ENCODE measurements at regions not wholly inside any gene's neighbourhood (a gene's known extent, or its start where the extent isn't known, plus 50 kb on each side); places are given as distances from the start of the nearest gene placed in this dataset.

- Histone ChIP-seq H3K4me3 (ENCODE audit: low read length) (no peak overlapping the region), H3K36me3 (ENCODE audit: control insufficient read depth, insufficient read depth, low read length) (no peaks in the 10 kb centered on the region), H3K9me3 (ENCODE audit: control insufficient read depth, low read depth, low read length) (no peaks in the 10 kb centered on the region), H3K4me1 (ENCODE audit: control insufficient read depth, insufficient read depth, low read length) (no peaks in the 10 kb centered on the region), H3K27me3 (ENCODE audit: control insufficient read depth, insufficient read depth, low read length) (no peaks in the 10 kb centered on the region), H3K27ac (ENCODE audit: low read length) (no peak overlapping the region)
- no CpG with 5 or more reads among the region's 2 CpGs for WGBS (ENCODE audit: insufficient coverage, low lambda C conversion rate)
- DNase-seq, result no peak
Measured at GRCh38 chr6:21507811-21508210, 85.7 kb upstream of the SOX4 start.

- Histone ChIP-seq H3K4me1 (ENCODE audit: control insufficient read depth, insufficient read depth, low read length) (no peaks in the 10 kb centered on the region), H3K27me3 (ENCODE audit: control insufficient read depth, insufficient read depth, low read length) (no peaks in the 10 kb centered on the region), H3K9me3 (ENCODE audit: control insufficient read depth, low read depth, low read length) (no peaks in the 10 kb centered on the region), H3K4me3 (ENCODE audit: low read length) (no peak overlapping the region), H3K27ac (ENCODE audit: low read length) (no peak overlapping the region), H3K36me3 (ENCODE audit: control insufficient read depth, insufficient read depth, low read length) (no peaks in the 10 kb centered on the region)
- DNase-seq, result no peak
- WGBS (ENCODE audit: insufficient coverage, low lambda C conversion rate), result 60% methylated on average over 1 of the region's 4 CpGs
Measured at GRCh38 chr6:21508753-21509152, 84.8 kb upstream of the SOX4 start.

GRCh38 chr6:21511891-21512550 lies 81.5 kb upstream of the SOX4 start:
- Histone ChIP-seq H3K4me3 (ENCODE audit: low read length) (no peak overlapping the region), H3K27ac (ENCODE audit: low read length) (no peak overlapping the region), H3K27me3 (ENCODE audit: control insufficient read depth, insufficient read depth, low read length) (no peaks in the 10 kb centered on the region), H3K4me1 (ENCODE audit: control insufficient read depth, insufficient read depth, low read length) (no peaks in the 10 kb centered on the region), H3K9me3 (ENCODE audit: control insufficient read depth, low read depth, low read length) (no peaks in the 10 kb centered on the region), H3K36me3 (ENCODE audit: control insufficient read depth, insufficient read depth, low read length) (no peaks in the 10 kb centered on the region)
- WGBS (ENCODE audit: insufficient coverage, low lambda C conversion rate), result 100% methylated on average over 2 of the region's 6 CpGs
- DNase-seq, result no peak

- Histone ChIP-seq H3K4me1 (ENCODE audit: control insufficient read depth, insufficient read depth, low read length) (no peaks in the 10 kb centered on the region), H3K36me3 (ENCODE audit: control insufficient read depth, insufficient read depth, low read length) (no peaks in the 10 kb centered on the region), H3K9me3 (ENCODE audit: control insufficient read depth, low read depth, low read length) (no peaks in the 10 kb centered on the region)
Measured at GRCh38 chr6:21514288-21514687, 79.3 kb upstream of the SOX4 start.

GRCh38 chr6:21518317-21518716 lies 75.2 kb upstream of the SOX4 start:
- DNase-seq, result no peak
- Histone ChIP-seq H3K4me1 (ENCODE audit: control insufficient read depth, insufficient read depth, low read length) (no peaks in the 10 kb centered on the region), H3K36me3 (ENCODE audit: control insufficient read depth, insufficient read depth, low read length) (no peaks in the 10 kb centered on the region), H3K4me3 (ENCODE audit: low read length) (no peak overlapping the region), H3K27me3 (ENCODE audit: control insufficient read depth, insufficient read depth, low read length) (no peaks in the 10 kb centered on the region), H3K9me3 (ENCODE audit: control insufficient read depth, low read depth, low read length) (no peaks in the 10 kb centered on the region), H3K27ac (ENCODE audit: low read length) (no peak overlapping the region)
- WGBS (ENCODE audit: insufficient coverage, low lambda C conversion rate), result 67% methylated on average over 1 of the region's 4 CpGs

More at GRCh38 chr6:21514288-21514687, 79.3 kb upstream of the SOX4 start:
- no CpG with 5 or more reads among the region's 4 CpGs for WGBS (ENCODE audit: insufficient coverage, low lambda C conversion rate)
- Histone ChIP-seq H3K27me3 (ENCODE audit: control insufficient read depth, insufficient read depth, low read length) (no peaks in the 10 kb centered on the region), H3K4me3 (ENCODE audit: low read length) (no peak overlapping the region), H3K27ac (ENCODE audit: low read length) (no peak overlapping the region)
- no peak for DNase-seq

- Histone ChIP-seq H3K36me3 (ENCODE audit: control insufficient read depth, insufficient read depth, low read length) (no peaks in the 10 kb centered on the region), H3K4me3 (ENCODE audit: low read length) (no peak overlapping the region), H3K9me3 (ENCODE audit: control insufficient read depth, low read depth, low read length) (no peaks in the 10 kb centered on the region), H3K27ac (ENCODE audit: low read length) (no peak overlapping the region), H3K27me3 (ENCODE audit: control insufficient read depth, insufficient read depth, low read length) (no peaks in the 10 kb centered on the region), H3K4me1 (ENCODE audit: control insufficient read depth, insufficient read depth, low read length) (no peaks in the 10 kb centered on the region)
- no peak for DNase-seq
- WGBS (ENCODE audit: insufficient coverage, low lambda C conversion rate), result no CpG with 5 or more reads among the region's 1 CpG
Measured at GRCh38 chr6:21519642-21520041, 73.9 kb upstream of the SOX4 start.

- H3K36me3 ChIP-seq (ENCODE audit: control insufficient read depth, insufficient read depth, low read length), result no peaks in the 10 kb centered on the region
- H3K27ac ChIP-seq (ENCODE audit: low read length), result no peak overlapping the region
- 63% methylated on average over 2 of the region's 4 CpGs for WGBS (ENCODE audit: insufficient coverage, low lambda C conversion rate)
- H3K9me3 ChIP-seq (ENCODE audit: control insufficient read depth, low read depth, low read length), result no peaks in the 10 kb centered on the region
- H3K4me3 ChIP-seq (ENCODE audit: low read length), result no peak overlapping the region
- DNase-seq, result no peak
- no peaks in the 10 kb centered on the region for H3K4me1 ChIP-seq (ENCODE audit: control insufficient read depth, insufficient read depth, low read length)
- no peaks in the 10 kb centered on the region for H3K27me3 ChIP-seq (ENCODE audit: control insufficient read depth, insufficient read depth, low read length)
Measured at GRCh38 chr6:21521276-21521675, 72.3 kb upstream of the SOX4 start.

- DNase-seq, result no peak
- no peak overlapping the region for H3K27ac ChIP-seq (ENCODE audit: low read length)
- 97% methylated on average over 5 of the region's 14 CpGs for WGBS (ENCODE audit: insufficient coverage, low lambda C conversion rate)
Measured at GRCh38 chr6:21522143-21522747, 71.3 kb upstream of the SOX4 start.

GRCh38 chr6:21522797-21523456 lies 70.6 kb upstream of the SOX4 start:
- no peak overlapping the region for H3K4me3 ChIP-seq (ENCODE audit: low read length)
- no peak overlapping the region for H3K27ac ChIP-seq (ENCODE audit: low read length)
- no peaks in the 10 kb centered on the region for H3K4me1 ChIP-seq (ENCODE audit: control insufficient read depth, insufficient read depth, low read length)
- no CpG with 5 or more reads among the region's 21 CpGs for WGBS (ENCODE audit: insufficient coverage, low lambda C conversion rate)
- DNase-seq, result no peak
- no peaks in the 10 kb centered on the region for H3K9me3 ChIP-seq (ENCODE audit: control insufficient read depth, low read depth, low read length)
- H3K27me3 ChIP-seq (ENCODE audit: control insufficient read depth, insufficient read depth, low read length), result no peaks in the 10 kb centered on the region
- H3K36me3 ChIP-seq (ENCODE audit: control insufficient read depth, insufficient read depth, low read length), result no peaks in the 10 kb centered on the region

More at GRCh38 chr6:21522143-21522747, 71.3 kb upstream of the SOX4 start:
- Histone ChIP-seq H3K9me3 (ENCODE audit: control insufficient read depth, low read depth, low read length) (no peaks in the 10 kb centered on the region), H3K4me3 (ENCODE audit: low read length) (no peak overlapping the region), H3K36me3 (ENCODE audit: control insufficient read depth, insufficient read depth, low read length) (no peaks in the 10 kb centered on the region), H3K27me3 (ENCODE audit: control insufficient read depth, insufficient read depth, low read length) (no peaks in the 10 kb centered on the region), H3K4me1 (ENCODE audit: control insufficient read depth, insufficient read depth, low read length) (no peaks in the 10 kb centered on the region)

GRCh38 chr6:21523652-21524051 lies 69.9 kb upstream of the SOX4 start:
- Histone ChIP-seq H3K9me3 (ENCODE audit: control insufficient read depth, low read depth, low read length) (no peaks in the 10 kb centered on the region), H3K27ac (ENCODE audit: low read length) (no peak overlapping the region), H3K27me3 (ENCODE audit: control insufficient read depth, insufficient read depth, low read length) (no peaks in the 10 kb centered on the region), H3K4me3 (ENCODE audit: low read length) (no peak overlapping the region), H3K4me1 (ENCODE audit: control insufficient read depth, insufficient read depth, low read length) (no peaks in the 10 kb centered on the region), H3K36me3 (ENCODE audit: control insufficient read depth, insufficient read depth, low read length) (no peaks in the 10 kb centered on the region)
- no peak for DNase-seq
- WGBS (ENCODE audit: insufficient coverage, low lambda C conversion rate), result no CpG with 5 or more reads among the region's 3 CpGs

Measured in large intestine (tissue), 3 donors.